ENCODE measurements at regions not wholly inside any gene's neighbourhood (a gene's known extent, or its start where the extent isn't known, plus 50 kb on each side); places are given as distances from the start of the nearest gene placed in this dataset.

GRCh38 chr2:198901894-198902293 lies 555.8 kb downstream of the SATB2 start:
- TF ChIP-seq TAF1 (IDR thresholded peaks at IDR 0.05; ENCODE audit: low read depth, low read length) (no peak), PAX5 (IDR thresholded peaks at IDR 0.05; ENCODE audit: insufficient read depth, low read length, severe bottlenecking) (no peak), POLR2AphosphoS5 (IDR thresholded peaks at IDR 0.05; ENCODE audit: low read depth, low read length) (no peak)

Measured in GM12891 (cell line).